ENCODE measurements at regions not wholly inside any gene's neighbourhood (a gene's known extent, or its start where the extent isn't known, plus 50 kb on each side); places are given as distances from the start of the nearest gene placed in this dataset.
"Not testable (repeated sequence)": the region's sequence is repeated elsewhere in the genome, so short reads cannot be mapped to it uniquely, and the experiment has no call there.

DNA sequence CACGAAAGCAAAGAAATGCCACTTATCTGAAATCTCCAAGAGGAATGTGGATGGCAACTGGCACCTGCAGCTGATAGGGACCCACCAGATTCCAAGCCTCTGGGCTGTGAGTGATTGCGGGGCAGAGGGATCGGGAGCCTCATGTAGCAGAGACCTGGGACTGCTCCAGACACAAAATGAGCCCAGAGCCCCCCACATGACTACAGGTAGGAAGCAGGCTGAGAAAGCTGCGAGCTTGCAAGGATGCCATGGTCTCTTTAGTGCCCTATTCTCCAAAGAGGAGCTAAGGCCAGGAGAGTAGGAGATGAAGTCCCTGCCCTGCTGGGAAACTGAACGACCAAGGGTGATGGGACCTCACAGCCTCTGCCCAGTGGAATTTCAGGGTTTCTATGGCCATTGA lies 305.4 kb upstream of the CHRNA7 start:
- H3K27ac ChIP-seq, result not testable (repeated sequence)

GRCh38 chr15:31725619-31726018 lies 304.7 kb upstream of the CHRNA7 start:
- not testable (repeated sequence) for H3K27ac ChIP-seq

GRCh38 chr15:31727612-31728011 lies 302.7 kb upstream of the CHRNA7 start:
- H3K27ac ChIP-seq, result no peak overlapping the region
- TF ChIP-seq ZFX (IDR thresholded peaks at IDR 0.05) (no peak), CTCF (conservative IDR thresholded peaks at IDR 0.05) (no peak)

- no peak overlapping the region for H3K27ac ChIP-seq
- no peak for TF ChIP-seq ZFX (IDR thresholded peaks at IDR 0.05)
- TF ChIP-seq CTCF (conservative IDR thresholded peaks at IDR 0.05), result no peak
Measured at GRCh38 chr15:31732726-31733125, 297.6 kb upstream of the CHRNA7 start.

DNA sequence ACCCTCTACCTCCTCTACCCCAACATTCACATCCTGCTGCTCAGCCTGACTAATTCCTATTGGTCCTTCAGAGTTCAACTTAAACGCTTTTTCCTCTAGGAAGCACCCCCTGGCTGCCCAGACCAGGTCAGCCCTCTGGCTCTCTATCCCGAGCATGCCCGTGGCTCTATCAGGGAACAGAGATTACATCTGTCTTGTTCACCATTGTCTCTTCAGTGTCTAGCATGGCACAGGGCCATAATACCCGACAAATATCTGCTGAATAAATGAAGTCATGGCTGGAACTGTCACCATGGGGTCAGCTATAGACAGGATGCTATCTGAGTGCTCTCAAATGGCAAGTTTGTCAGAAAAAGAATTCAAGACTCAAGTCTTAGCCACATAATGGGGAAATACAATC lies 296.9 kb upstream of the CHRNA7 start:
- TF ChIP-seq ZFX (IDR thresholded peaks at IDR 0.05) (no peak), CTCF (conservative IDR thresholded peaks at IDR 0.05) (no peak)
- H3K27ac ChIP-seq, result no peak overlapping the region

DNA sequence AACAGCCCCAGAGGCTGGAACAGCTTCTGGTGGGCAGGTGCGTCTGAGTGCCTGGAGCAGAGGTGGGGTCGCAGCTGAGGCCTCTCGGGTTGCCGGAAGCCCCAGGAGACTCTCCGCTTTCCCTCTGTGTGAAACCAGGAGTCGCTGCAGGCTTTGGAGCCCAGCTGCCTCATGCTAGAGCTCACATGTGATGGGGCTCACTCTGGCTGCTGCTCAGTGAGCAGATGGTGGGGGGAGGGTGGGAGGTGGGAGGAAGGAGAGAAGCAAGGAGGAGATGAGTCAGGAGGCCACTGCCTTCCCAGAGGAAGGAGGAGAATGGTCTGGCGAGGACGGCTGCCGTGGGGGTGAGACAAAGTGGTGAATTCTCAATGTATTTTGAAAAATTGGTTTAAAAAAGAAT lies 290.1 kb upstream of the CHRNA7 start:
- no peak for TF ChIP-seq CTCF (conservative IDR thresholded peaks at IDR 0.05)
- TF ChIP-seq ZFX (IDR thresholded peaks at IDR 0.05), result no peak
- no peak overlapping the region for H3K27ac ChIP-seq

DNA sequence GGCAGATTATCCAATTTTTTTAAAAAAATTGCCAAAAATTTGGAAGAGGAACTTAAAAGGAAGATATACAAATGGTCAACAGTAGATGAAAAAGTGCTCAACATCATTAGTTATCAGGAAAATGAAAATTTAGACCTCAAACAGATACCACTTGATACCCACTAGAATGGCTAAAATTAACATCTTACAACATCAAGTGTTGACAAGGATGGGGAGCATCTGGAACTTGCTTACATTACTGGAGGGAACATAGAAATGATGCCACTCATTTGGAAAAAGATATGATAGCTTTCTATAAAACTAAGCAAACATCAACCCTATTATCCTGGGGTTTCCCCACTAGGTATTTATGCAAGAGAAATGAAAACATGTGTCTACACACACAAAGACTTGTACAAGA lies 284.5 kb upstream of the CHRNA7 start:
- no peak overlapping the region for H3K27ac ChIP-seq
- TF ChIP-seq CTCF (conservative IDR thresholded peaks at IDR 0.05) (no peak), ZFX (IDR thresholded peaks at IDR 0.05) (no peak)

DNA sequence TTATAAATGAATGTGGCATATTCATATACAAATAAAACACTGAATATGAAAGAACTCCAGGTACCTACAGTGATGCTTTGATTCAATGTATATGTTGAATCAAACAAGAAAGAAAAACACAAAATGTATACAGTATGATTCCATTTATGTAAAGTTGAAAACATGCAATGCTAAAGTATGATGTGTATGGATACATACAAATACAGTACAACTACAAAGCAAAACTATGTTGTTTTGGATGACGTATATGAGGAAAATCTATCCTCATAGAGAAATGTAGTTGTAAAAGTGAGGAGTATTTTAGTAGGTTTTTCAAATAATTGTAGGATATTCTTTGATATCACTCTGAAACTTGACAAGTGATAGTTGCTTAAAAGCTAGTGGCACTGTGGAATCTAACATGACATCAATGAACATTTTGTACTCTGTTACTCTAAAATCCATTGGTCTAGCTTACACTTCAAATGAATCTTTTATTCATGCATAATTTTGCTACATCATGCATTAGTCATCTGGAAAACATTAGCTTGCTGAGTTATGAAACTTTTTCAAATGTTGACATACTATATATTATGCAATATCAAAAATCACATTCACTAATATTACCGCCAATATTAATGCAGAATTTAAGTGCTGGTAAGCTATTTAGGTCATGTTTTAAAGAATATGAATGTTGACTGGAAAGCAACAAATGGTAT lies 278.1 kb upstream of the CHRNA7 start:
- no peak for TF ChIP-seq ZFX (IDR thresholded peaks at IDR 0.05)
- no peak for TF ChIP-seq CTCF (conservative IDR thresholded peaks at IDR 0.05)

More for the DNA sequence above, 278.1 kb upstream of the CHRNA7 start:
- no peak overlapping the region for H3K27ac ChIP-seq

Measured in C4-2B (cell line).